SK-N-SH (cell line): ENCODE measurements at regions not wholly inside any gene's neighbourhood (a gene's known extent, or its start where the extent isn't known, plus 50 kb on each side); places are given as distances from the start of the nearest gene placed in this dataset.

Experiments used
- CTCF ChIA-PET: fragments of 300-600, 350-600 bp; formaldehyde crosslinking; extraction: SDS; loops from one replicate; lab custom pipeline; 2021; lab: Yijun Ruan, JAX
- POLR2A ChIA-PET: fragments of 350-600 bp; sonication (Branson Sonifier 250); formaldehyde crosslinking; extraction: SDS; loops from one replicate; lab custom pipeline; 2020; ENCODE audit warnings: antibody characterized with exemption, inconsistent platforms; lab: Yijun Ruan, JAX
- DNase-seq: peaks from one replicate; pipeline ENCODE4 v3.0.0; 2012
- H2AFZ ChIP-seq: fragments of 200-600 bp; sonication (generic); 2 replicates; pipeline ENCODE4 v1.8.1; 2016; ENCODE audit warnings: antibody characterized with exemption, mild to moderate bottlenecking, low read depth
- H3F3A ChIP-seq: fragments of 200-600 bp; sonication (generic); replicated peaks from 2 replicates; pipeline ENCODE3; 2016; ENCODE audit warnings: antibody characterized with exemption, mild to moderate bottlenecking; ENCODE audit not compliant: insufficient read depth
- H3K27ac ChIP-seq, 2 experiments: fragments of 200-500 bp in 1 of 2; fragments of 200-600 bp in 1 of 2; sonication (Bioruptor generic) in 1 of 2; sonication (generic), shearing (Covaris generic) in 1 of 2; 2 replicates each; pipeline versions ENCODE4 v1.5.1 to v1.6.1; 2014 to 2016; ENCODE audit warnings: low read depth in 2 of 2, inconsistent platforms in 1 of 2, low read length in 1 of 2, mild to moderate bottlenecking in 1 of 2, mixed read lengths in 1 of 2
- H3K27me3 ChIP-seq: fragments of 200-600 bp; sonication (generic), shearing (Covaris generic); 2 replicates; pipeline ENCODE4 v1.6.1; 2016; ENCODE audit warnings: mixed run types; ENCODE audit not compliant: insufficient read depth
- H3K36me3 ChIP-seq, 2 experiments: fragments of 200-500 bp in 1 of 2; fragments of 200-600 bp in 1 of 2; sonication (Bioruptor generic) in 1 of 2; sonication (generic) in 1 of 2; replicated peaks in 1 of 2; 2 replicates each; pipeline versions ENCODE3 to v1.5.1; 2014 to 2016; ENCODE audit warnings: low read length in 1 of 2, mild to moderate bottlenecking in 1 of 2; ENCODE audit not compliant: insufficient read depth in 2 of 2, control insufficient read depth in 1 of 2
- H3K4me1 ChIP-seq, 2 experiments: fragments of 200-500 bp in 1 of 2; fragments of 200-600 bp in 1 of 2; sonication (Bioruptor generic) in 1 of 2; sonication (generic), shearing (Covaris generic) in 1 of 2; 2 replicates each; pipeline versions ENCODE4 v1.5.1 to v1.6.1; 2014 to 2016; ENCODE audit warnings: low read depth in 1 of 2, low read length in 1 of 2, mixed run types in 1 of 2; ENCODE audit not compliant: insufficient read depth in 2 of 2, control insufficient read depth in 1 of 2
- H3K4me2 ChIP-seq: fragments of 200-600 bp; sonication (generic), shearing (Covaris generic); 2 replicates; pipeline ENCODE4 v1.6.1; 2017; ENCODE audit warnings: mixed run types
- H3K4me3 ChIP-seq, 2 experiments: fragments of 200-500 bp in 1 of 2; fragments of 200-600 bp in 1 of 2; sonication (Bioruptor generic) in 1 of 2; sonication (generic), shearing (Covaris generic) in 1 of 2; 2 replicates each; pipeline versions ENCODE4 v1.5.1 to v1.8.1; 2014 to 2016; ENCODE audit warnings: low read depth in 2 of 2, inconsistent platforms in 1 of 2, low read length in 1 of 2, mild to moderate bottlenecking in 1 of 2, mixed read lengths in 1 of 2, moderate library complexity in 1 of 2
- H3K79me2 ChIP-seq: fragments of 200-600 bp; sonication (generic); 2 replicates; pipeline ENCODE4 v1.8.1; 2017; ENCODE audit warnings: mild to moderate bottlenecking; ENCODE audit not compliant: insufficient read depth
- H3K9ac ChIP-seq: fragments of 200-600 bp; sonication (generic); 2 replicates; pipeline ENCODE4 v1.6.1; 2017; ENCODE audit warnings: mixed run types
- H3K9me2 ChIP-seq: fragments of 200-600 bp; sonication (generic); 2 replicates; pipeline ENCODE4 v1.6.1; 2017; ENCODE audit warnings: mixed run types
- H3K9me3 ChIP-seq: fragments of 200-600 bp; sonication (generic); 2 replicates; pipeline ENCODE4 v1.6.1; 2017; ENCODE audit warnings: mixed run types, mild to moderate bottlenecking, moderate library complexity
- H4K20me1 ChIP-seq: fragments of 200-600 bp; sonication (generic); 2 replicates; pipeline ENCODE4 v1.6.1; 2017; ENCODE audit warnings: mild to moderate bottlenecking, mixed run types; ENCODE audit not compliant: insufficient read depth
- EP300 ChIP-seq, 2 experiments: IDR thresholded peaks; 2 replicates each; pipeline versions ENCODE4 v1.4.0 to v1.6.1; 2012; ENCODE audit warnings: borderline replicate concordance in 1 of 2, low read depth in 1 of 2, low read length in 1 of 2
- GATA2 ChIP-seq: sonication (generic); formaldehyde crosslinking; IDR thresholded peaks from 2 replicates; pipeline ENCODE4 v1.5.0; 2020; ENCODE audit warnings: mild to moderate bottlenecking, missing genetic modification reagents
- IRF3 ChIP-seq: fragments of 150-350 bp; IDR thresholded peaks from 2 replicates; pipeline ENCODE4 v1.6.1; 2016; ENCODE audit warnings: mild to moderate bottlenecking, low read depth, low read length
- NFIC ChIP-seq: IDR thresholded peaks from 2 replicates; pipeline ENCODE4 v1.4.0; 2012; ENCODE audit warnings: borderline replicate concordance
- NRF1 ChIP-seq: IDR thresholded peaks from 2 replicates; pipeline ENCODE4 v1.6.1; 2012; ENCODE audit warnings: low read depth, mild to moderate bottlenecking, low read length
- PBX3 ChIP-seq: IDR thresholded peaks from 2 replicates; pipeline ENCODE4; 2012
- POLR2AphosphoS5 ChIP-seq: IDR thresholded peaks from 2 replicates; pipeline ENCODE4 v1.6.1; 2012; ENCODE audit warnings: low read depth, low read length
- RCOR1 ChIP-seq: fragments of 150-350 bp; IDR thresholded peaks from 2 replicates; pipeline ENCODE4 v1.6.1; 2017; ENCODE audit warnings: antibody characterized with exemption, low read length
- RFX5 ChIP-seq: IDR thresholded peaks from 2 replicates; pipeline ENCODE4 v1.6.1; 2012; ENCODE audit warnings: mild to moderate bottlenecking, improper control_type of control experiment, low read length
- RXRA ChIP-seq: IDR thresholded peaks from 2 replicates; pipeline ENCODE4 v1.4.0; 2012; ENCODE audit warnings: low read depth, mild to moderate bottlenecking, borderline replicate concordance
- TEAD4 ChIP-seq: IDR thresholded peaks from 2 replicates; pipeline ENCODE4 v1.4.0; 2012; ENCODE audit warnings: mild to moderate bottlenecking, borderline replicate concordance; ENCODE audit not compliant: insufficient read depth
- WGBS: methylation state at CpG from one replicate; pipeline ENCODE4 v1.1.6; 2017; ENCODE audit warnings: low lambda C conversion rate; 5-methylcytosine and 5-hydroxymethylcytosine counted together
- TF ChIP-seq, protein P1 (sequence below): IDR thresholded peaks from 2 replicates; pipeline ENCODE4 v1.6.1; 2012; ENCODE audit warnings: mild to moderate bottlenecking, low read depth, low read length, moderate library complexity

GRCh38 chrX:111008126-111008525, 87.9 kb upstream of the PAK3 start:
- Histone ChIP-seq H3K36me3 (no peaks in the 10 kb centered on the region), H3K79me2 (no peaks in the 10 kb centered on the region), H3K27ac (no peak overlapping the region), H4K20me1 (no peaks in the 10 kb centered on the region), H3K4me1 (peaks cover 0 to 6% of the 10 kb centered on the region in 2 experiments; a peak in 1 of 4 replicates), H3K9me2 (no peaks in the 10 kb centered on the region), H3K9ac (no peak overlapping the region), H3F3A (no peaks in the 10 kb centered on the region), H3K9me3 (no peaks in the 10 kb centered on the region), H3K27me3 (no peaks in the 10 kb centered on the region; the same call in 1 of the 2 replicates), H3K4me2 (no peak overlapping the region), H2AFZ (no peak overlapping the region), H3K4me3 (no peak overlapping the region)
- TF ChIP-seq PBX3 (no peak), RCOR1 (no peak), NRF1 (no peak), TEAD4 (no peak), EP300 (IDR thresholded peaks at IDR 0.05; ENCODE audit: borderline replicate concordance in 1 of 2, low read depth in 1 of 2, low read length in 1 of 2) (no peak), GATA2 (CRISPR knock-in tag) (no peak), RFX5 (no peak)
- TF ChIP-seq, protein P1, sequence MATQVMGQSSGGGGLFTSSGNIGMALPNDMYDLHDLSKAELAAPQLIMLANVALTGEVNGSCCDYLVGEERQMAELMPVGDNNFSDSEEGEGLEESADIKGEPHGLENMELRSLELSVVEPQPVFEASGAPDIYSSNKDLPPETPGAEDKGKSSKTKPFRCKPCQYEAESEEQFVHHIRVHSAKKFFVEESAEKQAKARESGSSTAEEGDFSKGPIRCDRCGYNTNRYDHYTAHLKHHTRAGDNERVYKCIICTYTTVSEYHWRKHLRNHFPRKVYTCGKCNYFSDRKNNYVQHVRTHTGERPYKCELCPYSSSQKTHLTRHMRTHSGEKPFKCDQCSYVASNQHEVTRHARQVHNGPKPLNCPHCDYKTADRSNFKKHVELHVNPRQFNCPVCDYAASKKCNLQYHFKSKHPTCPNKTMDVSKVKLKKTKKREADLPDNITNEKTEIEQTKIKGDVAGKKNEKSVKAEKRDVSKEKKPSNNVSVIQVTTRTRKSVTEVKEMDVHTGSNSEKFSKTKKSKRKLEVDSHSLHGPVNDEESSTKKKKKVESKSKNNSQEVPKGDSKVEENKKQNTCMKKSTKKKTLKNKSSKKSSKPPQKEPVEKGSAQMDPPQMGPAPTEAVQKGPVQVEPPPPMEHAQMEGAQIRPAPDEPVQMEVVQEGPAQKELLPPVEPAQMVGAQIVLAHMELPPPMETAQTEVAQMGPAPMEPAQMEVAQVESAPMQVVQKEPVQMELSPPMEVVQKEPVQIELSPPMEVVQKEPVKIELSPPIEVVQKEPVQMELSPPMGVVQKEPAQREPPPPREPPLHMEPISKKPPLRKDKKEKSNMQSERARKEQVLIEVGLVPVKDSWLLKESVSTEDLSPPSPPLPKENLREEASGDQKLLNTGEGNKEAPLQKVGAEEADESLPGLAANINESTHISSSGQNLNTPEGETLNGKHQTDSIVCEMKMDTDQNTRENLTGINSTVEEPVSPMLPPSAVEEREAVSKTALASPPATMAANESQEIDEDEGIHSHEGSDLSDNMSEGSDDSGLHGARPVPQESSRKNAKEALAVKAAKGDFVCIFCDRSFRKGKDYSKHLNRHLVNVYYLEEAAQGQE: no peak
- 10% methylated on average over 2 of the region's 2 CpGs for WGBS
- ChIA-PET CTCF (interaction anchor here (0.7 to 1.5 kb wide), 3 partner anchors 15 to 92 kb away, joined by 3 to 4 read pairs (median 4); no protein-coding TSS in a partner anchor), POLR2A (no interaction called here)
- DNase-seq: no peak

- 13% methylated on average over 1 of the region's 1 CpG for WGBS
- DNase-seq: no peak
- POLR2A ChIA-PET: no interaction called here
- no peaks in the 10 kb centered on the region for H3K9me3 ChIP-seq
- no peaks in the 10 kb centered on the region for H3K79me2 ChIP-seq
- H3K27ac ChIP-seq: no peak overlapping the region
- no peak overlapping the region for H2AFZ ChIP-seq
- H3K9ac ChIP-seq: no peak overlapping the region
- H3F3A ChIP-seq: no peaks in the 10 kb centered on the region
- no peak overlapping the region for H3K4me3 ChIP-seq
- no peaks in the 10 kb centered on the region for H4K20me1 ChIP-seq
- H3K4me1 ChIP-seq: peaks cover 0 to 6% of the 10 kb centered on the region in 2 experiments; a peak in 1 of 4 replicates
- CTCF ChIA-PET: no interaction called here
- no peak overlapping the region for H3K4me2 ChIP-seq
- TF ChIP-seq NFIC: no peak
- TF ChIP-seq PBX3: no peak
- TF ChIP-seq TEAD4: no peak
- no peak for TF ChIP-seq RXRA
- TF ChIP-seq, protein P1: no peak
- TF ChIP-seq IRF3: no peak
- TF ChIP-seq POLR2AphosphoS5: no peak
- H3K36me3 ChIP-seq: no peaks in the 10 kb centered on the region
- H3K27me3 ChIP-seq: no peaks in the 10 kb centered on the region; the same call in 1 of the 2 replicates
- no peaks in the 10 kb centered on the region for H3K9me2 ChIP-seq
These were observed 88.8 kb upstream of the PAK3 start for GRCh38 chrX:111007238-111007637.
